Femur (tissue), 1 donor: ENCODE measurements at regions not wholly inside any gene's neighbourhood (a gene's known extent, or its start where the extent isn't known, plus 50 kb on each side); places are given as distances from the start of the nearest gene placed in this dataset.
"Not testable (repeated sequence)": the region's sequence is repeated elsewhere in the genome, so short reads cannot be mapped to it uniquely, and the experiment has no call there.

Experiments
- DNase-seq: peaks from one replicate; pipeline ENCODE4 v3.0.0-alpha.2; 2017

DNA sequence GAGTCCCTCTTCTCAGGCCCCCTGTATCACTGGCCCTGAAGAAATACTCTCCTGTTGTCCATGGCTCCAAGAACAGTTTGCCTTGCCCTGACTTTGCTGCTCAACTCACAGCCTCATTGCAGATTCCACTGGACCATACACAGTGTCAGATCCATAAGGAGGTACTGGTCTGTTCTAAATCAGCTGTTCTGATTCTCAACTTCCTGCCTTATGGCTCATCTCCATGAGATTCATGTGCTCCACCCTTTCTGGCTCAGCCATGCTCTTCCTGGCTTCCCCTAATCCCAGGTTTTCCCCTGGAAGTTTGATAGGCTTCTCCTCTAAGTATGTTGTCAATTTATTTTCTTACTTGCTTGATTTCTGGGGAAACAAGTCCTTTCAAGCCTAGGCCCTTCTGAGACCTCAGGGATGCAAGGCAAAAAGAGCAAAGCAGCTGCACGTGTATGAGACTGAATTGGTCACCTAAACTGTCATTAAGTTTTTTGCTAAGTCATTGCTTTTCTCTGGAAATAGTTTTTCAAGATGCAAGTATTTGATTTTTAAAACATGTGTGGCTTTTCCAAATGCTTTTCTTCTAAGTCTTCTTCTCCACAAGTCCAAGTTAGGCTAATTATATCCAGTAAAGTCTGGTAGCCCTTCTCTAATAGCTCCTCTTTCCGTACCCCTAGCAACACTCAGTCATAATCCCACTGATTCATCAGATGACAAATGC, 1288.5 kb downstream of the RPIA start:
- not testable (repeated sequence) for DNase-seq

- not testable (repeated sequence) for DNase-seq
Measured at GRCh38 chr2:89982246-89982645, 1290.8 kb downstream of the RPIA start.

DNA sequence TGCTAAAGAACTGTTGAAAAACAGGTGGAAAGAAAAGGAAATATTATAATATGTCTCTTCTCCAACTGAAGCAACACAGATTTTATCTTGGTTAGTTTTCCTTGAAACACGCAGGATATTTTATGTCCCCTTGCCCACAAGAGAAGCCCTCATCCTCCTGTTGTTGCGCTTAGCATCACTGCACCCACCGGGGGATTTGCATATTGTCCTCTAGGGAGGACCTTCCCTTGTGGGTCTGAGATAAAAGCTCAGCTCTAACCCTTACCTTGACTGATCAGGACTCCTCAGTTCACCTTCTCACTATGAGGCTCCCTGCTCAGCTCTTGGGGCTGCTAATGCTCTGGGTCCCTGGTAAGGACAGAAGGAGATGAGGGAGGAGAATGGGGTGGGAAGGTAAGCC, 1294.2 kb downstream of the RPIA start:
- not testable (repeated sequence) for DNase-seq

DNA sequence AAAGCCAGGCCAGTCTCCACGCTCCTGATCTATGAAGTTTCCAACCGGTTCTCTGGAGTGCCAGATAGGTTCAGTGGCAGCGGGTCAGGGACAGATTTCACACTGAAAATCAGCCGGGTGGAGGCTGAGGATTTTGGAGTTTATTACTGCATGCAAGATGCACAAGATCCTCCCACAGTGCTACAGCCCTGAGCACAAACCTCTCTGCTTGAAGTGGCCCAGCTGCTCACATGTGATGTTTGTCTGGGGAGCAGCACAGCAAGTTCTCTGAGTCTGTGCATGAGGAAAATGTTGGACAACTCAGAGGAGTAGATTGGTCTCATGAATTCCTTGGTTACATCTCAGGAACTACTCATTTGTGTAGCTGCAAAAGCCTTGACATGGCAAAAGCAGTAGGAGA, 1295.1 kb downstream of the RPIA start:
- DNase-seq, result not testable (repeated sequence)

- not testable (repeated sequence) for DNase-seq
Measured at GRCh38 chr2:89996779-89997178, 1305.3 kb downstream of the RPIA start.

DNA sequence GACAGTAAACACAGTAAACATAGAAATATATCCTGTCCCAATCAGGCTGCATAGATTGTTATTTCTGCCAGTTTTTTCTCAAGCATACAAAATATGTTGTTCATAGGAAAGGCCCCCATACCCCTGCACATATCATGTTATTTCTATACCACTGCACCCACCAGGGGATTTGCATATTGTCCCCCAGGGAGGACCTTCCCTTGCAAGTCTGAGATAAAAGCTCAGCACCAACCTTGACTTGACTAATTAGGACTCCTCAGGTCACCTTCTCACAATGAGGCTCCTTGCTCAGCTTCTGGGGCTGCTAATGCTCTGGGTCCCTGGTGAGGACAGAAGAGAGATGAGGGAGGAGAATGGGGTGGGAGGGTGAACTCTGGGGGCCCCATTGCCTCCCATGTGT, 1313.1 kb downstream of the RPIA start:
- DNase-seq, result not testable (repeated sequence)

DNA sequence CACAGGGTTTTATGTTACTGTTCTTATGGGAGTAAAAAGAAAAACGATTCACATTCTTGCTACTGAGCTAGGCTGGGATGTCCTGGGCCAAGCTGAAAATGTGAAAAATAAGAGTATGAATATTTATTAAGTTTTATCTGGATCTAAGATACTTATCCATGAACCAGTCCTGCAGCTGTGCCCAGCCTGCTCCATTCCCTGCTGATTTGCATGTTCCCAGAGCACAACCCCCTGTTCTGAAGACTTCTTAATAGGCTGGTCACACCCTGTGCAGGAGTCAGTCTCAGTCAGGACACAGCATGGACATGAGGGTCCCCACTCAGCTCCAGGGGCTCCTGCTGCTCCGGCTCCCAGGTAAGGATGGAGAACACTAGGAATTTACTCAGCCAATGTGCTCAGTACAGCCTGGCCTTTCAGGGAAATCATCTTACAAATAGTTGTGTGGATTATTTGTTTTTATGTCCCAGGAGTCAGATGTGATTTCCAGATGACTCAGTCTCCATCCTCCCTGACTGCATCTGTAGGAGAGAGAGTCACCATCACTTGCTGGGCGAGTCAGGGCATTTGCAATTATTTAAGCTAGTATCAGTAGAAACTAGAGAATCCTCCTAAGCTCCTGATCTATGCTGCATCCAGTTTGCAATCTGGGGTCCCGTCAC, 1319.1 kb downstream of the RPIA start:
- not testable (repeated sequence) for DNase-seq

- DNase-seq, result not testable (repeated sequence)
Measured at GRCh38 chr2:90011101-90011443, 1319.6 kb downstream of the RPIA start.

DNA sequence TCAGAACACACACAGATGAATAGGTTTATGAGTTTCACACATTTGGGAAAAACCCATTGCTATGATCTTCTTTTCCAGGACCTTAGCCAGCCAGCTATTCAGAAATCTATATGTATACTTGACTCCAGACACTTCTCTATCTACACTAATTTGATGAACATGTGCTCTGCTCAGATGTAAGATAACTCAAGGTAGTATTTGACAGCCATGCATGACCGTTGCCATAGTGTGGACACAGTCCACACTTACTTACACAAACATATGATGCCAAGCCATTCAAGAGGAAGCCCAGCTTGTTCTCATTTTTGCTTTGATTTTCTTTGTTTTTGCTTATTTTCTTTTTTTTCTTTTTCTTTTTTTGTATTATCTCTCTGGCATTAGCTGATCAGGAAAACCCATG, 1328.4 kb downstream of the RPIA start:
- not testable (repeated sequence) for DNase-seq

- not testable (repeated sequence) for DNase-seq
Measured at GRCh38 chr2:90021234-90021633, 1329.8 kb downstream of the RPIA start.

DNA sequence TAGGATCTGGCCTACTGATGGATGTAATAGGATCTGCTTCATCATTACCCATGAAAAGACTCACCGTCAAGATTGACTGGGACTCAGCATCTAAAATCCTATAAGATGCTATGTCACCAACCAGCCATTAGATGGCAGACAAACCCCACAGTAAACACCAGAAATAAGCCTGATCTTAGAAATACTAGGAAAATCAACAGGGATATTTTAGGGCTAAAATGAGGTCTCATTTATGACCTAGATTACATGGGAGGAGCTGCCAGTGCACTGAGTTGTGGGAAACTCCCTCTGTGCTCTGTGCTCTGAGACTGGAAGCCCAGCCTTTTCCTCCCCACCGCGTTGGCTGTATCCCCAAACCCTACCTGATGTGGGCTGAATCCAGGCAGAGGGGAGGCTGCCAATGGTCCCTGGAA, 1335.8 kb downstream of the RPIA start:
- not testable (repeated sequence) for DNase-seq

GRCh38 chr2:90028381-90029079, 1337.1 kb downstream of the RPIA start:
- DNase-seq, result not testable (repeated sequence)

DNA sequence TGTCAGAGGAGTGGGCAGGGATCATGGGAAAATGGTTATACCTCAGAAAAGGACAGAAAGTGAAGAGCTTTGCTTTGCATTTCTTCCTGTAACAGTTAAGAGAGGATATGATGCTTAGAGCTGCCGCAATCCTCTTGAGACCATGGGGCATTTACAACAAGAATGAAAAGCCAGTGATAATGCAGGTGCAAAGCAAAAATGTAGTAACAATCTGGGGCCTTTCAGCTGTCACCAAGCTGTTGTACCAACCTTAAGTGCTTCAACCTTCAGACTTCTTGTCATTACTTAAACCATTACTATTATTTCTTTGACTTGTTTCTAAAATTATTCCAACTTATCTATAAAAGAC, 1337.6 kb downstream of the RPIA start:
- DNase-seq, result not testable (repeated sequence)

DNA sequence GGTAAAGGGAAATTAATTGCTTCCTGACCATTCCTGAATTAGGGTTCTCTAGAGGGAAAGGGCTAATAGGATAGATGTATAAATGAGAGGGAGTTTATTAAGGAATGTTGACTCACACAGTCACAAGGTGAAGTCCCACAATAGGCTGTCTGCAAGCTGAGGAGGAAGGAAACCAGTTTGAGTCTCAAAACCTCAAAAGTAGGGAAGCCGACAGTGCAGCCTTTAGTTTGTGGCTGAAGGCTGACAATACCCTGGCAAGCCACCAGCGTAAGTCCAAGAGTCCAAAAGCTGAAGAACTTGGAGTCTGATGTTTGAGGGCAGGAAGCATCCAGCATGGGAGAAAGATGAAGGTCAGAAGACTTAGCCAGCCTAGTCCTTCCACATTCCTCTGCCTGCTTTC, 1340.8 kb downstream of the RPIA start:
- DNase-seq, result not testable (repeated sequence)

- not testable (repeated sequence) for DNase-seq
Measured at GRCh38 chr2:90036335-90036734, 1344.9 kb downstream of the RPIA start.

- not testable (repeated sequence) for DNase-seq
Measured at GRCh38 chr2:90039093-90039492, 1347.6 kb downstream of the RPIA start.

DNA sequence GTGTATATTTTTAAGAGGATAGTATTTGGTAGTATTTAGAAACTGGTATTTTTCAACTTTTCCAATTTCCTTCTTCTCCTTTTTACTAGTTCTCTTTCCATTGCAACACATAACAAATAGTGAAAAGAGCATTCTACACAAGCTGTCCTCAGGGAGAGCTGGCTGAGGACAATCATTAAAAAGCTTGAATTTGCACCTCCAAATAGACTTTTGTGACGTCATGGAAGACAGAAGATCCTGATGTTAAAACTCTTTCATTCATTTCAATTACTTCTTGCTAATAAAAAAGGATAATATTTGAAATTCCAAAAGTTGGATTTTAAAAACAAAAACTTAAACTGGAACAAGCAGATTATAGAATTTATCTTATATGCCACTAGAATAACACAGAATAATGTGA, 1356.3 kb downstream of the RPIA start:
- DNase-seq, result not testable (repeated sequence)

DNA sequence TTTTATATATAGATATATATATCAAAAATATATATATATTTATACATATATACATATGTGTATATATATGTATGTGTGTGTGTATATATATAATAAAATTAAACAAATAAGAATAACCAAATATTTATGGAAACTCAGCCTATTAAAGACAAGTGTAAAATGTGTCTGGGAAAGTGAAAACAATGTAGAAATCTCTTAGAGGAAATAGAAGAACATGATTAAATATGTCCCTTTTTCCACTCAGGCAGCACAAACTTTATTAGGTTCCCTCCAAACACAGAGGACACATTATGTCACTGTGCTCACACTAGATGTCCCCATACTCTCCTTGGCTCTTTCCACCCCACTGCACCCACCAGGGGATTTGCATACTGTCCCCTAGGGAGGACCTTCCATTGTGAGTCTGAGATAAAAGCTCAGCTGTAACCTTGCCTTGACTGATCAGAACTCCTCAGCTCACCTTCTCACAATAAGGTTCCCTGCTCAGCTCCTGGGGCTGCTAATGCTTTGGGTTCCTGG, 1360.7 kb downstream of the RPIA start:
- DNase-seq, result not testable (repeated sequence)

DNA sequence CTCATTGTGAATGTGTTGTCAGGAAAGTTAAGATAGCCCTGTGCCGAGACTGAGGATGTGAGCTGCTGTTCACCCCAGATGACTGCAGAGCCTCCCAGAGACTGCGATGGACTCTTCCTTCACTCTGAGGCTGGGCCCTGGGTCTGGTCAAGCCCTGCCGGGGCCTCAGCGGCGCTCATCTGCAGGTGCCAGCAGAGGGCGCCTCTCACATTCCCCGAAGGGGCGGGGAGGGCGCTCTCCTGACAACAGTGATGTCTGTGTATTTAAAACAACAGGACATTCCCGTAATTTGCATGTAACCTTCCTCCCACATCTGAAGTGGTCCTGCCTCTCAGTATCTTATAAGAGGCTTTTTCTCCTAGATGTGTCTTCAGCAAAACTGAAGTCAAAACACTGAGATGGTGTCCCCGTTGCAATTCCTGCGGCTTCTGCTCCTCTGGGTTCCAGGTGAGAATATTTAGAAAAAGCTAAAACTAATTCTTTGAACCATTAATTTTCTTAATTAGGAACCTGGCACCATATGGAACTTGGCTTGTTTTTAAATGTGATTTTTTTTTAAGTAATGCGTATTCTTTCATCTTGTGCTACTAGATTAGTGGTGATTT, 1377.9 kb downstream of the RPIA start:
- no peak for DNase-seq

GRCh38 chr2:90076311-90076710, 1384.8 kb downstream of the RPIA start:
- DNase-seq, result no peak

- DNase-seq, result no peak
Measured at GRCh38 chr2:90077948-90078347, 1386.5 kb downstream of the RPIA start.

GRCh38 chr2:90079374-90079773, 1387.9 kb downstream of the RPIA start:
- DNase-seq, result no peak

DNA sequence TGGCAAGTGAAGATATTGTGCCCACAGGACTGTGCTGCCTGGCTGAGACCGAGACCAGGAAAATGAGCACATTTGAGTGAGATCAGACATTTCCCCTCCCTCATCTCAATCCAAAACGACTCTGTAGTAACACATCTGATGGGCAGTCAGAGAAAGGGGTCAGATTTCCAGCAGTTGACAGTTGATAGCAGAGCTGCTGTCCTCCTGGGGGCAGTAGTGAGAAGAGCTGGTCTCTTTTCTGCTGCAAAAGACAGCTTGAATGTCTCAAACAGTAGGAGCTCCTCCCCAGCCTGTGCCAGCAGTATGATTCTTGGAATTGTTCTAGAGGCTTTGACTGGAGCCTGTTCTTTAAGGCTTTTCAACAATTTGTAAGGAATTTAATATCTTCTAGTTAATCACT, 1396.3 kb downstream of the RPIA start:
- not testable (repeated sequence) for DNase-seq
